B cell (primary cell): ENCODE measurements at regions not wholly inside any gene's neighbourhood (a gene's known extent, or its start where the extent isn't known, plus 50 kb on each side); places are given as distances from the start of the nearest gene placed in this dataset.

Experiments
- ATAC-seq: fragments of 200-7000 bp; cut with Tn5 transposase; one replicate; pipeline ENCODE4 v1.10.0; 2021; ENCODE audit warnings: low read depth, mild to moderate bottlenecking, moderate number of reproducible peaks, moderate library complexity
- CTCF ChIA-PET: fragments of 350-600 bp; sonication (Branson Sonifier 250); formaldehyde crosslinking; loops from one replicate; lab custom pipeline; 2021; ENCODE audit warnings: antibody characterized with exemption, inconsistent platforms; lab: Charles Lee
- POLR2A ChIA-PET: fragments of 350-600 bp; sonication (Branson Sonifier 250); formaldehyde crosslinking; loops from one replicate; lab custom pipeline; 2021; ENCODE audit warnings: antibody characterized with exemption; lab: Charles Lee
- DNase-seq: peaks from one replicate; pipeline ENCODE4 v3.0.0; 2013
- H2AFZ ChIP-seq: 2 replicates; pipeline ENCODE4 v1.6.1; 2012; ENCODE audit warnings: mild to moderate bottlenecking, low read depth, low read length; ENCODE audit not compliant: insufficient read depth, poor library complexity, severe bottlenecking
- H3K27ac ChIP-seq, 2 donors: 1 replicate in 1 of 2; 2 replicates in 1 of 2; pipeline ENCODE4 v1.5.1; 2012 to 2013; ENCODE audit warnings: low read length in 2 of 2, mild to moderate bottlenecking in 2 of 2, moderate library complexity in 1 of 2
- H3K27me3 ChIP-seq, 4 experiments: fragments of 200-600 bp in 1 of 4; sonication (generic) in 1 of 4; replicated peaks in 1 of 4; 1 replicate in 2 of 4; 2 replicates in 2 of 4; pipeline versions ENCODE4 v1.6.1 to v1.7.0; 2013 to 2016; ENCODE audit warnings: low read length in 3 of 4, mild to moderate bottlenecking in 2 of 4, mixed read lengths in 1 of 4, moderate library complexity in 1 of 4; ENCODE audit not compliant: insufficient read depth in 4 of 4, control insufficient read depth in 3 of 4; ENCODE audit errors: control extremely low read depth in 1 of 4
- H3K36me3 ChIP-seq, 2 experiments: replicated peaks in 1 of 2; 1 replicate in 1 of 2; 2 replicates in 1 of 2; pipeline versions ENCODE4 v1.6.1 to v1.7.1; 2013; ENCODE audit warnings: low read length in 1 of 2; ENCODE audit not compliant: insufficient read depth in 2 of 2, control insufficient read depth in 1 of 2; ENCODE audit errors: control extremely low read depth in 1 of 2, extremely low read depth in 1 of 2
- H3K4me1 ChIP-seq, 2 donors: fragments of 200-600 bp in 1 of 2; sonication (generic) in 1 of 2; 1 replicate in 1 of 2; 2 replicates in 1 of 2; pipeline versions ENCODE4 v1.5.1 to v1.6.1; 2013 to 2017; ENCODE audit warnings: low read length in 2 of 2; ENCODE audit not compliant: control insufficient read depth in 2 of 2, insufficient read depth in 2 of 2
- H3K4me2 ChIP-seq: replicated peaks from 2 replicates; pipeline ENCODE3; 2012; ENCODE audit warnings: mild to moderate bottlenecking, low read depth, low read length; ENCODE audit not compliant: poor library complexity, severe bottlenecking
- H3K4me3 ChIP-seq, 5 experiments: fragments of 200-600 bp in 1 of 5; sonication (generic) in 1 of 5; 1 replicate in 3 of 5; 2 replicates in 2 of 5; pipeline versions ENCODE4 v1.5.1 to v1.7.0; 2011 to 2016; ENCODE audit warnings: low read length in 4 of 5, mild to moderate bottlenecking in 4 of 5, low read depth in 2 of 5, control low read depth in 1 of 5, moderate library complexity in 1 of 5; ENCODE audit not compliant: insufficient read depth in 1 of 5; ENCODE audit errors: control extremely low read depth in 1 of 5, extremely low read depth in 1 of 5
- H3K79me2 ChIP-seq: fragments of 200-600 bp; sonication (generic); one replicate; pipeline ENCODE4 v1.6.0; 2016; ENCODE audit warnings: low read length; ENCODE audit not compliant: control insufficient read depth, insufficient read depth
- H3K9ac ChIP-seq: fragments of 200-600 bp; sonication (generic); 2 replicates; pipeline ENCODE4 v1.6.1; 2017; ENCODE audit warnings: mild to moderate bottlenecking, low read length, moderate library complexity
- H3K9me3 ChIP-seq, 3 donors: one replicate each; pipeline versions ENCODE4 v1.6.1 to v1.7.1; 2013; ENCODE audit warnings: low read length in 2 of 3; ENCODE audit not compliant: control insufficient read depth in 2 of 3, insufficient read depth in 1 of 3; ENCODE audit errors: control extremely low read depth in 1 of 3
- H4K20me1 ChIP-seq: 2 replicates; pipeline ENCODE4 v1.6.0; 2012; ENCODE audit warnings: mild to moderate bottlenecking, low read length; ENCODE audit not compliant: insufficient read depth, control insufficient read depth, poor library complexity, severe bottlenecking
- H3K27ac Mint-ChIP-seq: one replicate; pipeline ENCODE4 v1.8.0; 2021; ENCODE audit warnings: mixed read lengths
- H3K27me3 Mint-ChIP-seq: one replicate; pipeline ENCODE4 v1.8.0; 2021; ENCODE audit warnings: mixed read lengths
- H3K4me1 Mint-ChIP-seq: one replicate; pipeline ENCODE4 v1.8.0; 2021; ENCODE audit warnings: mixed read lengths
- H3K4me3 Mint-ChIP-seq: one replicate; pipeline ENCODE4 v1.8.0; 2021; ENCODE audit warnings: mixed read lengths
- H3K9me3 Mint-ChIP-seq: one replicate; pipeline ENCODE4 v1.8.0; 2022; ENCODE audit warnings: mixed read lengths; ENCODE audit not compliant: insufficient read depth
- EZH2 ChIP-seq: IDR thresholded peaks from 2 replicates; pipeline ENCODE4 v1.6.1; 2012; ENCODE audit warnings: borderline replicate concordance, low read depth, mild to moderate bottlenecking, moderate library complexity, low read length; ENCODE audit not compliant: insufficient read depth, poor library complexity, severe bottlenecking
- WGBS: methylation state at CpG from one replicate; pipeline ENCODE4 v1.1.5; 2013; ENCODE audit warnings: missing lambda C conversion rate; ENCODE audit not compliant: insufficient coverage; 5-methylcytosine and 5-hydroxymethylcytosine counted together
- intact Hi-C: fragments of 100-400 bp; cut with micrococcal nuclease; formaldehyde crosslinking; loops from one replicate; pipeline ENCODE4 v1.10.0; 2022
- TF ChIP-seq, protein P1 (sequence below): fragments of 200-600 bp; IDR thresholded peaks from one replicate; pipeline ENCODE4 v1.8.0; 2022; ENCODE audit warnings: antibody characterized with exemption, mild to moderate bottlenecking

DNA sequence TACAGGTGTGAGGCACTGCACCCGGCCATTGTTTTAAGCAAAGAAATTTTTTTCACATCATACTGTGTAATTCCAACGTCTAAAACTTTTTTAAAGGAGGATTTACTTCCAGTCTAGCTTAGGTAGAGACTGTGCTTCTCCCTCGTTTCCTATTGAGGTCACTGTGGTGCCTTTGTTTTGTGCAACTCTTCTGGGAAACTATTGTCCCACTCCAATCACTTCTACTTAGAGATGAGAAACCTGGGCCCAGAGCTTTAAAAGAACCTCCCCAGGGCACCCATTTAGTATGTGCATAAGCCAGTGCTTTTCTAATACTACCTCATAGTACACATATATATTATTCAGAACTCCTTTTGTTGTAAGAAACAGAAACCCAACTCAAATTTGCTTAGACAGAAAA, 120.0 kb upstream of the ZNF644 start:
- H3K36me3 ChIP-seq = no peaks in the 10 kb centered on the region
- POLR2A ChIA-PET = no interaction called here
- intact Hi-C loops = no loop called here
- no peak overlapping the region for H3K27ac ChIP-seq
- TF ChIP-seq, protein P1, sequence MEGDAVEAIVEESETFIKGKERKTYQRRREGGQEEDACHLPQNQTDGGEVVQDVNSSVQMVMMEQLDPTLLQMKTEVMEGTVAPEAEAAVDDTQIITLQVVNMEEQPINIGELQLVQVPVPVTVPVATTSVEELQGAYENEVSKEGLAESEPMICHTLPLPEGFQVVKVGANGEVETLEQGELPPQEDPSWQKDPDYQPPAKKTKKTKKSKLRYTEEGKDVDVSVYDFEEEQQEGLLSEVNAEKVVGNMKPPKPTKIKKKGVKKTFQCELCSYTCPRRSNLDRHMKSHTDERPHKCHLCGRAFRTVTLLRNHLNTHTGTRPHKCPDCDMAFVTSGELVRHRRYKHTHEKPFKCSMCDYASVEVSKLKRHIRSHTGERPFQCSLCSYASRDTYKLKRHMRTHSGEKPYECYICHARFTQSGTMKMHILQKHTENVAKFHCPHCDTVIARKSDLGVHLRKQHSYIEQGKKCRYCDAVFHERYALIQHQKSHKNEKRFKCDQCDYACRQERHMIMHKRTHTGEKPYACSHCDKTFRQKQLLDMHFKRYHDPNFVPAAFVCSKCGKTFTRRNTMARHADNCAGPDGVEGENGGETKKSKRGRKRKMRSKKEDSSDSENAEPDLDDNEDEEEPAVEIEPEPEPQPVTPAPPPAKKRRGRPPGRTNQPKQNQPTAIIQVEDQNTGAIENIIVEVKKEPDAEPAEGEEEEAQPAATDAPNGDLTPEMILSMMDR = no peak
- TF ChIP-seq EZH2 = no peak
- Mint-ChIP-seq H3K4me3 (no peak overlapping the region), H3K9me3 (no peaks in the 10 kb centered on the region), H3K27ac (no peak overlapping the region), H3K4me1 (no peaks in the 10 kb centered on the region), H3K27me3 (no peaks in the 10 kb centered on the region)
- no peaks in the 10 kb centered on the region for H3K27me3 ChIP-seq
- no peak overlapping the region for H3K9ac ChIP-seq
- no CpG with 5 or more reads among the region's 3 CpGs for WGBS
- no peaks in the 10 kb centered on the region for H3K9me3 ChIP-seq
- DNase-seq = no peak
- H3K79me2 ChIP-seq = no peaks in the 10 kb centered on the region
- CTCF ChIA-PET = interaction anchor here (2.0 kb wide), 1 partner anchor 23 kb away, joined by 6 read pairs; no protein-coding TSS in a partner anchor
- H3K4me2 ChIP-seq = no peak overlapping the region
- ATAC-seq = no peak
- H3K4me3 ChIP-seq = no peak overlapping the region
- H4K20me1 ChIP-seq = no peaks in the 10 kb centered on the region
- no peaks in the 10 kb centered on the region for H3K4me1 ChIP-seq
- no peak overlapping the region for H2AFZ ChIP-seq

DNA sequence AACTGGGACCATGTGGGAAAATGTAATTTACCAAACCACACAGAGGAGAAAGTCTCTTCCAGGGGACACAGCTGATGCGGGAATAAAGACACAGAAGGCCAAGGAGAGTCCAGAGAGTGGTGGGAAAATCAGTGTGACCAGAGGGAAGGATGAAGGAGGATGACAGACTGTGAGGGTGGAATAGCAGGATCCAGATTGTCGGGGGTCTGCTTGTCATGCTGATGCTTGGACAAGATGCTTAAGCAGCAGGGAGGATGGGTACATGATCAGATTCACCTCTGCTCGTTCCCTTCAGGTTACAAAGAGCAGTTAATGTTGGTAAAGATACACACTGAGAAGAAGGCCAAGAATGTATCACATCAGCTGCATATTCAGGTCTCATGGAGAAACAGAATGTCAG, 117.1 kb upstream of the ZNF644 start:
- Mint-ChIP-seq H3K27ac (no peak overlapping the region), H3K4me3 (no peak overlapping the region), H3K9me3 (no peaks in the 10 kb centered on the region), H3K4me1 (no peaks in the 10 kb centered on the region), H3K27me3 (no peaks in the 10 kb centered on the region)
- Histone ChIP-seq H3K27ac (no peak overlapping the region), H3K27me3 (no peaks in the 10 kb centered on the region), H3K36me3 (no peaks in the 10 kb centered on the region), H3K4me2 (no peak overlapping the region), H2AFZ (no peak overlapping the region), H3K4me3 (no peak overlapping the region), H3K9ac (no peak overlapping the region), H3K4me1 (no peaks in the 10 kb centered on the region), H3K79me2 (no peaks in the 10 kb centered on the region), H4K20me1 (no peaks in the 10 kb centered on the region), H3K9me3 (no peaks in the 10 kb centered on the region)
- TF ChIP-seq EZH2 = no peak
- TF ChIP-seq, protein P1 = no peak
- ATAC-seq = no peak
- ChIA-PET POLR2A (no interaction called here), CTCF (no interaction called here)
- DNase-seq = no peak
- 78% methylated on average over 3 of the region's 3 CpGs for whole genome bisulfite sequencing
- intact Hi-C loops = no loop called here
